IMR-90 (cell line): ENCODE measurements at regions not wholly inside any gene's neighbourhood (a gene's known extent, or its start where the extent isn't known, plus 50 kb on each side); places are given as distances from the start of the nearest gene placed in this dataset.

Experiments
- BHLHE40 ChIP-seq: fragments of 150-350 bp; IDR thresholded peaks from 2 replicates; pipeline ENCODE4 v1.6.1; 2016; ENCODE audit warnings: mild to moderate bottlenecking, low read depth, low read length
- CEBPB ChIP-seq: IDR thresholded peaks from 2 replicates; pipeline ENCODE4 v1.6.1; 2012; ENCODE audit warnings: low read depth, low read length, improper control_type of control experiment
- MAZ ChIP-seq: IDR thresholded peaks from 2 replicates; pipeline ENCODE4 v1.6.1; 2012; ENCODE audit warnings: low read depth, mild to moderate bottlenecking, low read length, improper control_type of control experiment, moderate library complexity, borderline replicate concordance
- MXI1 ChIP-seq: IDR thresholded peaks from 2 replicates; pipeline ENCODE4 v1.6.1; 2012; ENCODE audit warnings: low read depth, mild to moderate bottlenecking, low read length, moderate library complexity, borderline replicate concordance
- POLR2A ChIP-seq: IDR thresholded peaks from 2 replicates; pipeline ENCODE4 v1.6.1; 2012; ENCODE audit warnings: mild to moderate bottlenecking, low read depth, low read length
- RAD21 ChIP-seq: IDR thresholded peaks from 2 replicates; pipeline ENCODE4 v1.6.1; 2012; ENCODE audit warnings: low read length, improper control_type of control experiment
- RCOR1 ChIP-seq: IDR thresholded peaks from 2 replicates; pipeline ENCODE4 v1.6.1; 2012; ENCODE audit warnings: mild to moderate bottlenecking, low read length, improper control_type of control experiment; ENCODE audit not compliant: insufficient replicate concordance
- RFX5 ChIP-seq: IDR thresholded peaks from 2 replicates; pipeline ENCODE4 v1.8.0; 2012; ENCODE audit warnings: low read depth, mild to moderate bottlenecking, low read length, moderate library complexity
- SMC3 ChIP-seq: fragments of 150-350 bp; IDR thresholded peaks from 2 replicates; pipeline ENCODE4 v1.6.1; 2016; ENCODE audit warnings: low read depth, mild to moderate bottlenecking, antibody characterized with exemption, low read length, moderate library complexity
- TF ChIP-seq, protein P1 (sequence below): conservative IDR thresholded peaks from 2 replicates; pipeline ENCODE4 v1.5.1; 2012; ENCODE audit warnings: mild to moderate bottlenecking, low read depth, low read length, improper control_type of control experiment
- TF ChIP-seq, protein P2 (sequence below): fragments of 150-350 bp; IDR thresholded peaks from 2 replicates; pipeline ENCODE4 v1.6.1; 2016; ENCODE audit warnings: low read depth, mild to moderate bottlenecking, low read length, moderate library complexity, borderline replicate concordance

DNA sequence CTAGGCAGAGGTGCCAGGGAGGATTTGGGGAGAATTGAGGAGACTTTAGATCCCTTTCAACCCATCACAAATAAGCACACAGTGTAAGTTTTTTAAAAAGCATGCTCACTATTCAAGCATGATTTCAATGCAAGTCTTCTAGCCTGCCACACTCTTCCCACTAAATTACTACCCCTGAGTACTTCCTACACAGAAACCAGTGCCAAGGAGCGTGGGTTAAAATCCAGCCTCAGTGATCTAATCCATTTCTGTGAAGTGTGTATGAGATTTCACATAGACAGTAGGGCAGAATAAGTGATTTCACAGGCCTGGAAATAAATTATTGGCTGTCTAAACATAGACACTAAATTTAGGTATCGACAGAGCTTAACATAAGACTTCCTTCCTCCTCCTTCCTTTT lies 142.9 kb upstream of the ATP1B1 start:
- TF ChIP-seq, protein P1, sequence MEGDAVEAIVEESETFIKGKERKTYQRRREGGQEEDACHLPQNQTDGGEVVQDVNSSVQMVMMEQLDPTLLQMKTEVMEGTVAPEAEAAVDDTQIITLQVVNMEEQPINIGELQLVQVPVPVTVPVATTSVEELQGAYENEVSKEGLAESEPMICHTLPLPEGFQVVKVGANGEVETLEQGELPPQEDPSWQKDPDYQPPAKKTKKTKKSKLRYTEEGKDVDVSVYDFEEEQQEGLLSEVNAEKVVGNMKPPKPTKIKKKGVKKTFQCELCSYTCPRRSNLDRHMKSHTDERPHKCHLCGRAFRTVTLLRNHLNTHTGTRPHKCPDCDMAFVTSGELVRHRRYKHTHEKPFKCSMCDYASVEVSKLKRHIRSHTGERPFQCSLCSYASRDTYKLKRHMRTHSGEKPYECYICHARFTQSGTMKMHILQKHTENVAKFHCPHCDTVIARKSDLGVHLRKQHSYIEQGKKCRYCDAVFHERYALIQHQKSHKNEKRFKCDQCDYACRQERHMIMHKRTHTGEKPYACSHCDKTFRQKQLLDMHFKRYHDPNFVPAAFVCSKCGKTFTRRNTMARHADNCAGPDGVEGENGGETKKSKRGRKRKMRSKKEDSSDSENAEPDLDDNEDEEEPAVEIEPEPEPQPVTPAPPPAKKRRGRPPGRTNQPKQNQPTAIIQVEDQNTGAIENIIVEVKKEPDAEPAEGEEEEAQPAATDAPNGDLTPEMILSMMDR: no peak
- TF ChIP-seq POLR2A: no peak
- TF ChIP-seq RFX5: no peak
- no peak for TF ChIP-seq MXI1
- TF ChIP-seq RCOR1: no peak
- TF ChIP-seq MAZ: no peak
- no peak for TF ChIP-seq RAD21
- TF ChIP-seq CEBPB: no peak
- no peak for TF ChIP-seq BHLHE40
- no peak for TF ChIP-seq SMC3
- TF ChIP-seq, protein P2, sequence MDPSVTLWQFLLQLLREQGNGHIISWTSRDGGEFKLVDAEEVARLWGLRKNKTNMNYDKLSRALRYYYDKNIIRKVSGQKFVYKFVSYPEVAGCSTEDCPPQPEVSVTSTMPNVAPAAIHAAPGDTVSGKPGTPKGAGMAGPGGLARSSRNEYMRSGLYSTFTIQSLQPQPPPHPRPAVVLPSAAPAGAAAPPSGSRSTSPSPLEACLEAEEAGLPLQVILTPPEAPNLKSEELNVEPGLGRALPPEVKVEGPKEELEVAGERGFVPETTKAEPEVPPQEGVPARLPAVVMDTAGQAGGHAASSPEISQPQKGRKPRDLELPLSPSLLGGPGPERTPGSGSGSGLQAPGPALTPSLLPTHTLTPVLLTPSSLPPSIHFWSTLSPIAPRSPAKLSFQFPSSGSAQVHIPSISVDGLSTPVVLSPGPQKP: no peak
